GM21529 (cell line): ENCODE measurements at regions not wholly inside any gene's neighbourhood (a gene's known extent, or its start where the extent isn't known, plus 50 kb on each side); places are given as distances from the start of the nearest gene placed in this dataset.

Source experiments
- ATAC-seq: cut with Tn5 transposase; IDR thresholded peaks from one replicate; pipeline ENCODE4 v1.9.1; 2021; ENCODE audit not compliant: unreplicated experiment

DNA sequence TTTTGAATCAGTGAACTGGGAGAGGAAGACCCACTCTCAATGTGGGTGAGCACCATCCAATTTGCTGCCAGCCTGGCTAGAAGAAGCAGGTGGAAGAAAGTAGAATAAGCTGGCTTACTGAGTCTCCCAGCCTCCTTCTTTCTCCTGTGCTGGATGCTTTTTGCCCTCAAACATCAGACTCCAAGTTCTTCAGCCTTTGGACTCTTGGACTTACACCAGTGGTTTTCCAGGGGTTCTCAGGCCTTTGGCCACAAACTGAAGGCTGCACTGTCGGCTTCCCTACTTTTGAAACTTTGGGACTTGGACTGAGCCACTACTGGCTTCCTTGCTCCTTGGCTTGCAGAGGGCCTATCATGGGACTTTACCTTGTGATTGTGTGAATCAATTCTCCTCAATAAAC, 804.2 kb upstream of the SLITRK1 start:
- ATAC-seq: no peak

DNA sequence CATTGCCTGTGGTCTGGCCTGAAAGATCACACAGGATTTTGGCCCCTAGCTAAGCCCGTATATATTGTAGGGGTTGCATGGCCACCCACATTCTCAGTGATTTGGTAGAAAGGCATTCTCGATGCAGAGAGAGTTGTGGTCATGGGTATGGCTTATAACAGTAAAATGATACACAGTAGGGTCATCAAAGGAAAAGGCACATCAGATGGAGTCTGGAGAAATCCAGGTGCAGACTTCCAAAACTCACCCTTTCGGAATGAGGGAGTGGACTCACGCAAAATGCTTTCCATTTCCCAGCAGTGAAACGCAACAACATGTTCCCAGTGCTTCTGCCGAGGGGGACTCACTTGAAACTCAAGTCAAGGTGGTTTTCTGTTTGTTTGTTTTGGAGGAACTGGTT, 802.5 kb upstream of the SLITRK1 start:
- ATAC-seq: no peak

DNA sequence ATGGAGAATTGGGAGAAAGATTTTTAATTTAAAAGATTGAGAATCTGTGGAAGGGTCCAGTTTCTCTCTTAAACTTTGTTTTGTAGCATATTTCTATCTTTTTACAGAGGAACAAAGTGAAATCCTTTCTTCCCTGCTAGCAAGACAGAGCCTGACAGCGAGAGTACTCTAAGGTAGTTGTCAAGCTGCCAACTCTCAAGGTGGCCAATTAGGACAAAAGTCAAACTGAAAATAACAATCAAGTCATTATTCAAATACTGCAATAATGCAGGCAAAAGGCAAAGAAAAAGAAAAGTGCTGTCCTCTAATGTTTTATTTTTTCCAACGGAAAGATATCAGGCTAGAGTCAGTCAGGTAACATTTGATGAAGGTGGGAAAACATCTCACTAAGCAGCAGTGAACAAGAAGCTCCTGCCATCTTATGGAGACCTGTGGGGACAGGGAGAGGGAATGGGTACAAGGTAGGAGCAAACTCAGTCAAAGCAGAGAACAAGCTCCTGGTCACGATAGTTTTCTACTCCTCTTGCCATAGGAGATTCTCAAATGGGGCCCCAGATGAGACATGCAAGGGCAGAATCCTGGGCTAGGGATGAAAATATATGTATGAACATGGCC, 801.9 kb upstream of the SLITRK1 start:
- no peak for ATAC-seq

DNA sequence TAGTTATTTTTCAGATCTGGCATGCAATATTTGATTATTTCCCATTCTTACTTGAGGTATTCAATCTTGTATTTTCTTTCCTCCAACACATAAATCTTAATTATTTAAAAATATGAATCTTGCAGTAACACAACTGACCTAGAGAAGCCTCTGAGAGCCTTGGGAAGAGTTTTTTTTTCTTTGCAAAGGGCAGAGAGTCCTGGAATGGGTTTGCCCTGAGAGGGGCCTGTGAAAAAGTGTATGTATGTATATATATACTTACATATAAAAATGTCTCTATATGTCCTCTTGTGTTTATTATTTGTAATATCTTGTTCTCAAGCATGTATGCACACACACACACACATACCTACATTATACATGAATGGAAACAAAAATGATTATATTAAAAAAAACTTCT, 801.2 kb upstream of the SLITRK1 start:
- no peak for ATAC-seq

DNA sequence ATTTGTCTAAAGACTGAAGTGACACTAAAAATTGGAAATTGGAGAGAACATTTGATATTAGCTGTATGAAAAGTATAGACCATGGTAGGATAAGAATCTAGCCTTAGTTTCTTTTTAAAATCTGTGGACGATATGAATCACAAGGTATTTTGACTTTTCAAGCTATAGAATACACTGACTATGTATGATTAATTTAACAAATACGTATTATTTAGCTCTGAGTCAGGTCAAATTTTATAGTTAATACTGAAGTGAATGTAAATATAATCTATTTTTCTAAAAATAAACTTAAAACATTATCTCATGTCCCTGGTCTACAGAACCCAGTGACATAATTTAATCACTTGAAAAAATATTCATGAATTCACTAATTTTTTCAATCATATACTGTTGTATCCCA, 795.6 kb upstream of the SLITRK1 start:
- ATAC-seq: no peak

DNA sequence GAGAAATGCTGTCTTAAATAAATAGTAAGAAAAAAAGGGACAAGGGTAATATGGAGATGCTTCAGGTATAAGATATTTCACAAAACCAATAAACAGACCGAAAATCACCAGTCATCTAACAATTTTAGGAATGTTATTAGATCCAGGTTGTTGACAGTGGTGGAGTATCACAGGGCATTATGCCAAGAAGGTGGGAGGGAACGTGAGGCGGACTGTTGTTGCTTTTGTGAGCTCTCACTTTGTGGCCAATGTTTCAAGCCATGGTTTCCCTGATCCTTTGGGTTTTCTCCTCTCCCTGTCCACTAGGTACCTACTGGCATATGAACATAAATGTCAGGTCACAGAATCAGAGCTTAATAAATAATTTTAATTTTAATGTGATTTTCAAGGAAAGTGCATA, 790.3 kb upstream of the SLITRK1 start:
- no peak for ATAC-seq

DNA sequence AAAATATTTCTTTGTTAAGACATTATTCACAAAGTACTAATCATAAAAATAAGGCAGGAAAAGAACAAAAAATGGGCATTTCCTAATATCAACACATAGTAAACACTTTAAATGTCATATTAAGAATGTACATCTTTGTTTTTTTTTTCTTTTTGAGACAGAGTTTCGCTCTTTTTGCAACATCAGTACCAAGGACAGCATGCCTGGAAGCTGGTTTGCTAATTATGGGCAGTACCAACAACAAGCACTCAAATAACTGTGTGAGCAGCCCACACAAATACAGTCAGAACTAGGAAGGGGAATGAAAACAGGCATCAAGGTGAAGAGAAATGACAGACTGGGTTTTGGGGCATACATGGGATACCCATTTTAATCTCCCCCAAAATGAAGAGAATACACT, 788.0 kb upstream of the SLITRK1 start:
- no peak for ATAC-seq

GRCh38 chr13:84668637-84669036, 786.4 kb upstream of the SLITRK1 start:
- no peak for ATAC-seq

DNA sequence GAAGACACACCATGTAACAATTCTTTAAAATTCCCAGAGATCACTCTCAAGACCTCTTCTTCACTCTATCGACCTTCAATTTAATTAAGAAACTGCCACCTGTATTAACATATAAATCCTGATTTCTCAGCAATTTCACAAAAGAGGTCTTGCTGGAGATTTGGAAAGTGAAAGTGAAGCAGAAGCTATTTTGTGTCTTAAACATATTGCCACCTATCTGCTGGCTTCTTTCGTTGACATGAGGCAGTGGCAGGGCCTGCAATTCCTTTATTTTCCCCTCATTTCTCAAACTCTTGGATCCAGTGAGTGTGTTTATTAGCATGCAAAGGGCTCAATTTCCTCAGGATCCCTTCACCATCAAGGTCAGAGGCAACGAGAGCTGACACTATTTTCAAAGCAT, 780.2 kb upstream of the SLITRK1 start:
- ATAC-seq: no peak

DNA sequence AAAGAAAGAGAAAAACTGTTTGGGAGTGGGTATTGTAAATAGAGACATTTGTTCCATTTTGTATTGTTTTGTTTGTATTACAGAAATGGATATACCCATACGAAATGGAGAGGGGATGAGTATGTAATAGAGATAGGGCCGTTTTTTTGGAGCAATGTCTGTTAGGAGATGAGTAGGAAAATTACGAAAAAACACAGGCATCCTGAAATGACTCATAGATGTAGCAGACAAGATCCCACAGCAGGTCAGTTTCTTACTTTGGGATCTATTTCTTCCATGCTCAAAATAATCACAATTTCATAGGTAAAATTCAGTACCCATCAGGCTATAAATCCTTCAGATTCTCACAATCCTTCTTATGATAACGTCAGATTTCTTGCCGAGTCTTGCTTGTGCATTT, 779.4 kb upstream of the SLITRK1 start:
- ATAC-seq: no peak

- ATAC-seq: no peak
Observed at GRCh38 chr13:84659359-84659661, 777.0 kb upstream of the SLITRK1 start.

- ATAC-seq: no peak
Observed at GRCh38 chr13:84658491-84659358, 776.5 kb upstream of the SLITRK1 start.

- no peak for ATAC-seq
Observed at GRCh38 chr13:84655677-84656076, 773.4 kb upstream of the SLITRK1 start.

- no peak for ATAC-seq
Observed at GRCh38 chr13:84654654-84655275, 772.5 kb upstream of the SLITRK1 start.

DNA sequence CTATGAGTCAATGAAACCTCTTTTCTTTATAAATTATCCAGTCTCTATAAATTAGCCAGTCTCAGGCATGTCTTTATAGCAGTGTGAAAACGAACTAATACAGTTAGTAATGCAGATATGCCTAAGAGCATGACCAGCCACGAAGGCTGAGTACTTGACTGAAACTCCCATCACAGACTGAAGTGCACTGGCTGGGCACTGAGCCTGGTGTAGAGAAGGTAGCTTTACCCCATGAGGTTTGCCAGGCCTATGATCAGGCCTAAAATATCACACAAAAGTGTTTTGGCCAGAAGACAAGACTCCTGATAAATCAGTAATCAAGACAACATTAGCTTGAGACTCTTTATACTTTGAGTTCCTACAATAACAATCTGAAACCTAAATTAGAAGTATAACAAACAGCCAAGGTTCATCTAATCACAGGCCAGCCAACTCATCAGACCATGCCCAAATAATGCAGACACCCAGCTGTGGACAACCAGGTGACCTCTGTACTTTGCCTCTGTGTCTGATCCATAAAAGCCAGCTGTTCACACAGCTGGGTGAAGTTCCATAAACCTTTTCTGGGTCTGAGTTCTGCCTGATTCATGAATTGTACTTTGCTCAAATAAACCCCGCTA, 771.8 kb upstream of the SLITRK1 start:
- no peak for ATAC-seq

GRCh38 chr13:84651705-84652104, 769.4 kb upstream of the SLITRK1 start:
- ATAC-seq: no peak

- no peak for ATAC-seq
Observed at GRCh38 chr13:84651288-84651687, 769.0 kb upstream of the SLITRK1 start.

GRCh38 chr13:84649853-84650252, 767.6 kb upstream of the SLITRK1 start:
- no peak for ATAC-seq

DNA sequence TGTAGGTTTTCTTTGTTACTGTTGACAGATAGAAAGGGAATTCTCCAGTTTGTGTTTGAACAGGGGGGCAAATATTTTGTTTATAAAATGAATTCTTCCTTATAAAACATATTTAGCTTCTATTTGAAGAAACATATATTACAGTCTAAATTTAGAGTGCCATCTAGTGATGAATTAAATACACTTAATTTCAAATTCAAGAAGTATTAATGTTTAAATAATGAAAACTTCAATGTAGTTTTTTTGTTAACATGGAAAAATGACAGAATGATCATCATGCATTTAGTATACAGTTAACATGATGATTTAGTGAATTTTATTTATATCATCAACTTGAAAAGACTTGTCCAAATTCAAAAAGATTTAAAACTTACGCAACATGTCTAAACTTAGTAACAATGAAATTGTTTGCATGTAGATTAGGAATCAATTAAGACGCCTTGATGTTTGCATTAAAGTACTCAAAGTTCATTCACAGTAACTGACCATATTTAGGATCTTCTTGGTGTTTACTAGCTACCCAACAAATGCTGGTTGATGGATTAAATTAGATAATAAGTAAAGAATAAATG, 765.9 kb upstream of the SLITRK1 start:
- no peak for ATAC-seq

GRCh38 chr13:84646957-84647356, 764.7 kb upstream of the SLITRK1 start:
- ATAC-seq: no peak

GRCh38 chr13:84645196-84646012, 763.1 kb upstream of the SLITRK1 start:
- ATAC-seq: no peak
